ENCODE measurements at regions not wholly inside any gene's neighbourhood (a gene's known extent, or its start where the extent isn't known, plus 50 kb on each side); places are given as distances from the start of the nearest gene placed in this dataset.

- no TSS peak for BruUV-seq (replicated peaks)
- no peak for ATAC-seq
- no peaks in the 10 kb centered on the region for H3K79me2 ChIP-seq (ENCODE audit: insufficient read depth, low read length)
- no peaks in the 10 kb centered on the region for H3K9me2 ChIP-seq (ENCODE audit: insufficient read depth)
- no peaks in the 10 kb centered on the region; the same call in 1 of the 2 replicates for H4K20me1 ChIP-seq (ENCODE audit: insufficient read depth)
- H3K36me3 ChIP-seq (ENCODE audit: control insufficient read depth in 1 of 2, insufficient read depth in 2 of 2, low read length in 2 of 2): no peaks in the 10 kb centered on the region
- H3K27ac ChIP-seq (ENCODE audit: low read depth, low read length): no peak overlapping the region
- no peak overlapping the region for H2AFZ ChIP-seq (ENCODE audit: low read depth, low read length, poor library complexity, severe bottlenecking)
- CTCF ChIA-PET: no interaction called here
- intact Hi-C loops (cut with micrococcal nuclease): loop anchor here (5.0 kb wide), 1 partner anchor 106 kb away; no protein-coding TSS in a partner anchor
- H3K4me1 ChIP-seq (ENCODE audit: control insufficient read depth in 1 of 2, insufficient read depth in 2 of 2, low read length in 2 of 2): peaks cover 0 to 10% of the 10 kb centered on the region in 2 experiments; a peak in 1 of 4 replicates
- H3K9ac ChIP-seq (ENCODE audit: low read length): no peak overlapping the region
- DNase-seq (ENCODE audit: low read depth, low spot score): no peak
- POLR2A ChIA-PET: no interaction called here
- TF ChIP-seq FOSL1 (IDR thresholded peaks at IDR 0.05; ENCODE audit: low read depth) (no peak), RAD21 (IDR thresholded peaks at IDR 0.05; ENCODE audit: low read depth) (peak; percentile 11; the same call in 1 of the 2 replicates)
- no peaks in the 10 kb centered on the region for H3K27me3 ChIP-seq (ENCODE audit: insufficient read depth, low read length)
- no peaks in the 10 kb centered on the region for H3K9me3 ChIP-seq (ENCODE audit: control insufficient read depth in 1 of 2, insufficient read depth in 1 of 2, low read depth in 1 of 2, low read length in 2 of 2)
- H3K4me2 ChIP-seq (ENCODE audit: low read length): no peak overlapping the region
- RAD21 ChIA-PET (ENCODE audit: low non-redundant PET in 1 of 2, low total read pairs in 2 of 2, uncharacterized antibody in 2 of 2, unreplicated experiment in 2 of 2): no interaction called here
- no peak overlapping the region for H3K4me3 ChIP-seq (replicated peaks in 1 of 2; ENCODE audit: low read depth in 1 of 2, low read length in 2 of 2)
Measured at GRCh38 chr12:123041042-123041531, 60.6 kb downstream of the ARL6IP4 start.

GRCh38 chr12:123040106-123040505 is 59.6 kb downstream of the ARL6IP4 start:
- BruUV-seq (replicated peaks): no TSS peak
- CTCF ChIA-PET: no interaction called here
- DNase-seq (ENCODE audit: low read depth, low spot score): no peak

More at GRCh38 chr12:123040106-123040505, 59.6 kb downstream of the ARL6IP4 start:
- TF ChIP-seq ATF3 (IDR thresholded peaks at IDR 0.05): no peak
- no peak for TF ChIP-seq YY1 (IDR thresholded peaks at IDR 0.05; ENCODE audit: extremely low read depth, insufficient replicate concordance, low read depth, low read length)
- no peak for TF ChIP-seq TCF7L2 (IDR thresholded peaks at IDR 0.05; ENCODE audit: borderline replicate concordance, extremely low read depth, insufficient read depth, insufficient read length)
- TF ChIP-seq RAD21 (IDR thresholded peaks at IDR 0.05; ENCODE audit: low read depth): no peak
- no peak for TF ChIP-seq EZH2phosphoT487 (IDR thresholded peaks at IDR 0.05; ENCODE audit: borderline replicate concordance)
- no peak for TF ChIP-seq REST (IDR thresholded peaks at IDR 0.05; ENCODE audit: low read depth)
- TF ChIP-seq EGR1 (IDR thresholded peaks at IDR 0.05; ENCODE audit: low read depth): no peak
- no peak for TF ChIP-seq FOSL1 (IDR thresholded peaks at IDR 0.05; ENCODE audit: low read depth)
- TF ChIP-seq JUND (IDR thresholded peaks at IDR 0.05): no peak
- no peak overlapping the region for H3K4me2 ChIP-seq (ENCODE audit: low read length)
- no peak overlapping the region for H3K4me3 ChIP-seq (replicated peaks in 1 of 2; ENCODE audit: low read depth in 1 of 2, low read length in 2 of 2)
- no peaks in the 10 kb centered on the region; the same call in 1 of the 2 replicates for H4K20me1 ChIP-seq (ENCODE audit: insufficient read depth)
- POLR2A ChIA-PET: no interaction called here
- H3K9me3 ChIP-seq (ENCODE audit: control insufficient read depth in 1 of 2, insufficient read depth in 1 of 2, low read depth in 1 of 2, low read length in 2 of 2): no peaks in the 10 kb centered on the region
- H3K79me2 ChIP-seq (ENCODE audit: insufficient read depth, low read length): no peaks in the 10 kb centered on the region
- no peak overlapping the region for H2AFZ ChIP-seq (ENCODE audit: low read depth, low read length, poor library complexity, severe bottlenecking)
- H3K9me2 ChIP-seq (ENCODE audit: insufficient read depth): no peaks in the 10 kb centered on the region
- H3K27ac ChIP-seq (ENCODE audit: low read depth, low read length): no peak overlapping the region
- no peaks in the 10 kb centered on the region for H3K36me3 ChIP-seq (ENCODE audit: control insufficient read depth in 1 of 2, insufficient read depth in 2 of 2, low read length in 2 of 2)
- intact Hi-C loops (cut with micrococcal nuclease): loop anchor here (5.0 kb wide), 1 partner anchor 107 kb away; no protein-coding TSS in a partner anchor
- peaks cover 0 to 10% of the 10 kb centered on the region in 2 experiments; a peak in 1 of 4 replicates for H3K4me1 ChIP-seq (ENCODE audit: control insufficient read depth in 1 of 2, insufficient read depth in 2 of 2, low read length in 2 of 2)
- no peaks in the 10 kb centered on the region for H3K27me3 ChIP-seq (ENCODE audit: insufficient read depth, low read length)
- ATAC-seq: no peak
- no peak overlapping the region for H3K9ac ChIP-seq (ENCODE audit: low read length)
- RAD21 ChIA-PET (ENCODE audit: low non-redundant PET in 1 of 2, low total read pairs in 2 of 2, uncharacterized antibody in 2 of 2, unreplicated experiment in 2 of 2): no interaction called here

Measured in HCT116 (cell line).